Keratinocyte (primary cell): ENCODE measurements at regions not wholly inside any gene's neighbourhood (a gene's known extent, or its start where the extent isn't known, plus 50 kb on each side); places are given as distances from the start of the nearest gene placed in this dataset.

Experiments used
- DNase-seq: peaks from one replicate; pipeline ENCODE4 v3.0.0-alpha.2; 2011; ENCODE audit warnings: low read depth, missing footprints, low spot score
- FAIRE-seq: peaks from 2 replicates; lab custom pipeline; 2011; peaks lifted over from hg19 to GRCh38; lab: Jason Lieb, UNC
- H2AFZ ChIP-seq: 2 replicates; pipeline ENCODE4 v1.6.0; 2012; ENCODE audit warnings: low read length, control low read depth, inconsistent platforms; ENCODE audit not compliant: control insufficient read depth
- H3K27ac ChIP-seq: 2 replicates; pipeline ENCODE4 v1.5.1; 2011; ENCODE audit warnings: low read length; ENCODE audit not compliant: control insufficient read depth, insufficient read depth
- H3K27me3 ChIP-seq: 3 replicates; pipeline ENCODE4 v1.6.0; 2011; ENCODE audit warnings: low read length; ENCODE audit not compliant: control insufficient read depth, insufficient read depth; ENCODE audit errors: extremely low read depth
- H3K36me3 ChIP-seq, 2 experiments: 2 replicates in 1 of 2; 3 replicates in 1 of 2; pipeline ENCODE4 v1.5.1; 2011; ENCODE audit warnings: low read length in 2 of 2, mild to moderate bottlenecking in 1 of 2; ENCODE audit not compliant: control insufficient read depth in 2 of 2, insufficient read depth in 2 of 2; ENCODE audit errors: extremely low read depth in 1 of 2
- H3K4me1 ChIP-seq: 3 replicates; pipeline ENCODE4 v1.5.1; 2011; ENCODE audit warnings: low read length; ENCODE audit not compliant: control insufficient read depth, insufficient read depth; ENCODE audit errors: extremely low read depth
- H3K4me2 ChIP-seq: 3 replicates; pipeline ENCODE4 v1.6.0; 2011; ENCODE audit warnings: low read depth, low read length; ENCODE audit not compliant: control insufficient read depth, insufficient read depth; ENCODE audit errors: extremely low read depth
- H3K4me3 ChIP-seq, 3 experiments: fragments of 200-600 bp in 1 of 3; sonication (generic) in 1 of 3; 2 replicates in 2 of 3; 3 replicates in 1 of 3; pipeline ENCODE4 v1.5.1; 2011 to 2016; ENCODE audit warnings: low read length in 3 of 3, mild to moderate bottlenecking in 3 of 3, control low read depth in 2 of 3, inconsistent platforms in 1 of 3, low read depth in 1 of 3, mixed read lengths in 1 of 3, mixed run types in 1 of 3, moderate library complexity in 1 of 3; ENCODE audit not compliant: control insufficient read depth in 2 of 3, insufficient read depth in 2 of 3; ENCODE audit errors: extremely low read depth in 1 of 3
- H3K79me2 ChIP-seq: 2 replicates; pipeline ENCODE4 v1.6.0; 2012; ENCODE audit warnings: low read length; ENCODE audit not compliant: control insufficient read depth, insufficient read depth
- H3K9ac ChIP-seq: 3 replicates; pipeline ENCODE4 v1.6.0; 2011; ENCODE audit warnings: low read length; ENCODE audit not compliant: control insufficient read depth, insufficient read depth; ENCODE audit errors: extremely low read depth
- H3K9me1 ChIP-seq: 3 replicates; pipeline ENCODE4 v1.6.0; 2011; ENCODE audit warnings: low read length; ENCODE audit not compliant: control insufficient read depth, insufficient read depth; ENCODE audit errors: extremely low read depth
- H3K9me3 ChIP-seq: 2 replicates; pipeline ENCODE4 v1.5.1; 2012; ENCODE audit warnings: low read depth, low read length; ENCODE audit not compliant: control insufficient read depth
- H4K20me1 ChIP-seq: 3 replicates; pipeline ENCODE4 v1.6.0; 2011; ENCODE audit warnings: low read length; ENCODE audit not compliant: control insufficient read depth, insufficient read depth; ENCODE audit errors: extremely low read depth
- EZH2 ChIP-seq: IDR thresholded peaks from one replicate; pipeline ENCODE4 v1.6.1; 2012; ENCODE audit warnings: inconsistent platforms, mild to moderate bottlenecking, low read length, moderate library complexity
- dilution Hi-C: fragments of 300-500 bp; cut with MboI; formaldehyde crosslinking; loops from one replicate; pipeline ENCODE4 v1.7.0; 2020; ENCODE audit warnings: low sequenced_read_pairs; ENCODE audit not compliant: extremely low pct_ligation_motif_present
- TF ChIP-seq, protein P1 (sequence below), 3 experiments: IDR thresholded peaks in 1 of 3; conservative IDR thresholded peaks in 1 of 3; optimal IDR thresholded peaks in 1 of 3; 2 replicates in 2 of 3; 3 replicates in 1 of 3; pipeline versions ENCODE3 to v1.5.1; 2011; ENCODE audit warnings: low read length in 3 of 3, mild to moderate bottlenecking in 3 of 3, moderate library complexity in 2 of 3, control low read depth in 1 of 3, inconsistent platforms in 1 of 3; ENCODE audit not compliant: insufficient read depth in 2 of 3; ENCODE audit errors: extremely low read depth in 1 of 3

DNA sequence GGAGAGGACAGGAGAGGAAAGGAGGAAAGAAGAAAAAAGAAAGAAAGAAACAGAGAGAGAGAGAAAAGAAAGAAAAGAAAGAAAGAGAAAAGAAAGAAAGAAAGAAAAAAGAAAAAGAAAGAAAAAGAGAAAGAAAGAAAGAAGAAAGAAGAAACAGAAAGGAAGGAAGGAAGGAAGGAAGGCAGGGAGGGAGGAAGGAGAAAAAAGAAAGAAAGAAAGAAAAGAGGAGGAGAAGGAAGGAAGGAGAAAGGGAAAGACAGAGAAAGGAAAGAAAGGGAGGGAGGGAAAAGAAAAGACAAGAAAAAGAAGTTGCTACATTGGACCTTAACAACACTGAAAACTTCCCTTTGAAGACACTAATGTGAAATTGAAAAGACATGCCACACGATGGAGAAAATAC, 56.6 kb upstream of the CCL2 start:
- Histone ChIP-seq H2AFZ (no peak overlapping the region), H3K4me2 (no peak overlapping the region), H3K4me1 (no peaks in the 10 kb centered on the region), H3K4me3 (no peak overlapping the region), H3K27me3 (peaks cover 9% of the 10 kb centered on the region), H3K27ac (no peak overlapping the region), H3K36me3 (no peaks in the 10 kb centered on the region), H3K79me2 (no peaks in the 10 kb centered on the region), H3K9me3 (no peaks in the 10 kb centered on the region), H3K9me1 (no peaks in the 10 kb centered on the region), H3K9ac (no peak overlapping the region), H4K20me1 (no peaks in the 10 kb centered on the region)
- DNase-seq (no peak), FAIRE-seq (no peak)
- dilution Hi-C loops: no loop called here
- TF ChIP-seq, protein P1, sequence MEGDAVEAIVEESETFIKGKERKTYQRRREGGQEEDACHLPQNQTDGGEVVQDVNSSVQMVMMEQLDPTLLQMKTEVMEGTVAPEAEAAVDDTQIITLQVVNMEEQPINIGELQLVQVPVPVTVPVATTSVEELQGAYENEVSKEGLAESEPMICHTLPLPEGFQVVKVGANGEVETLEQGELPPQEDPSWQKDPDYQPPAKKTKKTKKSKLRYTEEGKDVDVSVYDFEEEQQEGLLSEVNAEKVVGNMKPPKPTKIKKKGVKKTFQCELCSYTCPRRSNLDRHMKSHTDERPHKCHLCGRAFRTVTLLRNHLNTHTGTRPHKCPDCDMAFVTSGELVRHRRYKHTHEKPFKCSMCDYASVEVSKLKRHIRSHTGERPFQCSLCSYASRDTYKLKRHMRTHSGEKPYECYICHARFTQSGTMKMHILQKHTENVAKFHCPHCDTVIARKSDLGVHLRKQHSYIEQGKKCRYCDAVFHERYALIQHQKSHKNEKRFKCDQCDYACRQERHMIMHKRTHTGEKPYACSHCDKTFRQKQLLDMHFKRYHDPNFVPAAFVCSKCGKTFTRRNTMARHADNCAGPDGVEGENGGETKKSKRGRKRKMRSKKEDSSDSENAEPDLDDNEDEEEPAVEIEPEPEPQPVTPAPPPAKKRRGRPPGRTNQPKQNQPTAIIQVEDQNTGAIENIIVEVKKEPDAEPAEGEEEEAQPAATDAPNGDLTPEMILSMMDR (optimal IDR thresholded peaks at IDR 0.05 in 1 of 3, IDR thresholded peaks at IDR 0.05 in 1 of 3, conservative IDR thresholded peaks at IDR 0.05 in 1 of 3; ENCODE audit: extremely low read depth in 1 of 3, insufficient read depth in 2 of 3, low read length in 3 of 3): no peak
- TF ChIP-seq EZH2: no peak

DNA sequence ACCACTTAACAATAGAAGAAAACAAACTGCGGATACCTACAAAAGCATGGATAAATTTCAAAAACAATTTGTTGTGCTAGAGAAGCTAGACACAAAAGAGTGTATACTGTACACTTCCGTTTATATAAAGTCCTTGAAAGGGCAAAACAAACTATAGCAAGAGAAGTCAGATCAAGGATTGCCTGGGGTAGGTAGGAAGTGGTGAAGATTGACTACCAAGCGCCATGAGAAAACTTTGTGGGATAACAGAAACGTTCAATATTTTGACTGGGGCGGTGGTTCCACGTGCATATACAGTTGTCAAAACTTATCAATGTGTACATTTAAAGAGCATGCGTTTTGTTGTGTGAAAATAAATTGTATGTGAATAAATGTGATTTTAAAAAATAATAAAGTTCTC, 55.6 kb upstream of the CCL2 start:
- dilution Hi-C loops: no loop called here
- DNase-seq (no peak), FAIRE-seq (no peak)
- Histone ChIP-seq H3K4me3 (no peak overlapping the region), H3K4me2 (no peak overlapping the region), H3K27ac (no peak overlapping the region), H3K9me1 (no peaks in the 10 kb centered on the region), H3K9me3 (no peaks in the 10 kb centered on the region), H3K9ac (no peak overlapping the region), H3K79me2 (no peaks in the 10 kb centered on the region), H4K20me1 (no peaks in the 10 kb centered on the region), H3K4me1 (no peaks in the 10 kb centered on the region), H3K36me3 (no peaks in the 10 kb centered on the region), H2AFZ (no peak overlapping the region), H3K27me3 (peaks cover 9% of the 10 kb centered on the region)
- TF ChIP-seq EZH2: no peak
- TF ChIP-seq, protein P1 (optimal IDR thresholded peaks at IDR 0.05 in 1 of 3, IDR thresholded peaks at IDR 0.05 in 1 of 3, conservative IDR thresholded peaks at IDR 0.05 in 1 of 3; ENCODE audit: extremely low read depth in 1 of 3, insufficient read depth in 2 of 3, low read length in 3 of 3): no peak
